ENCODE measurements at regions not wholly inside any gene's neighbourhood (a gene's known extent, or its start where the extent isn't known, plus 50 kb on each side); places are given as distances from the start of the nearest gene placed in this dataset.

DNA sequence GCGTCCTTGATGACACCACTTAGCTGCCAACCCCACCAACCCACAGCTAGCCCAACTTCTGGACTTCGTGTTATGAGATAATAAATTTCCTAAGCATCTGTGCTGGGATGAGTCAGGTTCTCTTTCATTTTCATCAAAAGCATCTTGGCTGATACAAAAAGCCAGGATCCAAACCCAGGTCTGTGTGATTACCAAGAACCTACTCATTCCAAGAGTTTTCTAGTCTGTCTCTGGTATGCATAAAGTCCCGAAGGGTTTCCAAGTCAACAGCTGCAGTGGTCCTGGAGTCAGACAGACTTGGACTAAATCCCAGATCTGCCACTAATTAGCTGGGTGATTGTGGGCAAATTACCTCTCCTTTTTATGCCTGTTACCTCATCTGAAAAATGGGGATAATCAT, 55.5 kb upstream of the SERP2 start:
- Mint-ChIP-seq H3K36me3 (ENCODE audit: low read depth) (peaks cover 2% of the 10 kb centered on the region), H3K27me3 (peaks cover 10% of the 10 kb centered on the region), H3K9me3 (no peaks in the 10 kb centered on the region), H3K4me1 (peaks cover 10% of the 10 kb centered on the region), H3K27ac (no peak overlapping the region), H3K4me3 (no peak overlapping the region)
- DNase-seq (no peak), ATAC-seq (no peak)

DNA sequence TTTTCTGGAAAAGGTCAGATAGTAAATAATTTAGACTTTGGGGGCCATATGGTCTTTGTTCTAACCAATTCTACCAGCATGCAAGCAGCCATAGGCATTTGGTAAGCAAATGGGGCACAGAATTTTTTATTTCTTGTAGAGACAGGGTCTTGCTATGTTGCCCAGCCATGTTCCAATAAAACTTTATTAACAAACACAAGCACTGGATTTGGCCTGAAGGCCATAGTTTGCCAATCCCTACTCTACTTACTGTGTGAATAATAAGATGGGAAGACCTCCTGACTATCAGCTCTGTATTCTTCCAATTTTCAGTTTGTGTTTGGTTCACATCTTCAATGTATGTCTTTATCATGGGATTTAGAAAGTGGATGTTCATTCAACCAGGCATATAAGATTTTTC, 53.0 kb upstream of the SERP2 start:
- H3K27me3 Mint-ChIP-seq, result peaks cover 12% of the 10 kb centered on the region
- no peak for DNase-seq
- H3K4me3 Mint-ChIP-seq, result no peak overlapping the region
- H3K27ac Mint-ChIP-seq, result no peak overlapping the region
- H3K9me3 Mint-ChIP-seq, result no peaks in the 10 kb centered on the region
- no peaks in the 10 kb centered on the region for H3K4me1 Mint-ChIP-seq
- peaks cover 2% of the 10 kb centered on the region for H3K36me3 Mint-ChIP-seq (ENCODE audit: low read depth)
- no peak for ATAC-seq

DNA sequence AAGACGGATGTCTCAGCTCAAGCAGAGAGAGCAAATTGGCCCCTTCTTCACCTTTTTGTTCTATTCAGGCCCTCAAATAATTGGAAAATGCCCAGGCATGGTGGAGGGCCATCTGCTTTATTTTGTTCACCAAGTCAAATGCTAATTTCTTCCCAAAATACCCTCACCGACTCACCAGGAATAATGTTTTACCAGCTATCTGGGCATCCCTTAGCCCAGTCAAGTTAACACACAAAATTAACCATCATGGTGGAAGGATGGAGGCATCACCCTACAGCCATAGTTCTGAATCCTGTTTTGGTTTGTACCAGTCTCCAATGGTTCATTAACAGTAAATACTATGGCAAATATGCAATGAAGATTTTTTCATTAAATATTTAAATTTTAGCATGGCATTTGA, 51.7 kb upstream of the SERP2 start:
- no peak for DNase-seq
- no peaks in the 10 kb centered on the region for H3K4me1 Mint-ChIP-seq
- H3K36me3 Mint-ChIP-seq (ENCODE audit: low read depth), result peaks cover 2% of the 10 kb centered on the region
- no peak for ATAC-seq
- no peaks in the 10 kb centered on the region for H3K9me3 Mint-ChIP-seq
- no peak overlapping the region for H3K27ac Mint-ChIP-seq
- H3K4me3 Mint-ChIP-seq, result no peak overlapping the region
- H3K27me3 Mint-ChIP-seq, result peaks cover 10% of the 10 kb centered on the region

DNA sequence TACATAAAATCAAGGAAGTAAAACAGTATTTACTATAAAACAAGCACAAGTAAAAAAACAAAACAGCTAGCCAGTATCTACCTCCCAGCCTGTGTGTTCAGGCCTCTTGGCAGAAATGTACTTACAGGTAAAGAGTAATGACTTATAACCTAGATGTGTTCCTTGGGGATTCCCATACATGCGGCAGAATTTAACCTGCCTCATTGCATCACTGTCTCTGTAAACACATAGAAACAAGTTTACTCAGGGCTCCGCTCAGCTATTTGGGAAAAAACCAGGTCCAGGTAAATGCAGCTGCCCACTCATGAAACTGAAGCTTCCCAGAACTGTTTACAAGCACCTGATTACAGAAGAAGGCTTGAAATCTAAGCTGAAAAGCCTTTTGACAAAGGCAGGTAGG, 50.7 kb upstream of the SERP2 start:
- no peak overlapping the region for H3K4me3 Mint-ChIP-seq
- peaks cover 4% of the 10 kb centered on the region for H3K27me3 Mint-ChIP-seq
- no peaks in the 10 kb centered on the region for H3K4me1 Mint-ChIP-seq
- no peak for DNase-seq
- H3K27ac Mint-ChIP-seq, result no peak overlapping the region
- no peaks in the 10 kb centered on the region for H3K9me3 Mint-ChIP-seq
- peaks cover 2% of the 10 kb centered on the region for H3K36me3 Mint-ChIP-seq (ENCODE audit: low read depth)
- ATAC-seq, result no peak

DNA sequence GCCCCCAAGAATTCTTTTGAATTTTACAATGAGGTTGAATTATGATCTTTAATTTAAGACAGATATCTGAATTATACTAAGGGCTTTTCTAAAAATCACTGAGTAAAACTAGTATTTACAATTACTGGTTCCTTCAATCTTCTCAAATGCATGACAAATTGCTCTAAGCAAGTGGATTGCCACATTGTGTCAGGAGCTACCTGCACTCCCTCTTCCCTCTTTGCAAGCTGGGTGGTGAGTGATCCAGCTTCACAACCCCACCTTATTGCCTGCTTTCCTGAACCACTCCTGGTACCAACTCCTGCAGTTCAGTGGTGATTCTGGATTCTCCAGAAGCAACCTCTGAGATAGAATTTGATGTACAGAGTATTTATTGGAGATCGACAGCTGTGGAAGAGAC, 49.9 kb upstream of the SERP2 start:
- no peak overlapping the region for H3K4me3 Mint-ChIP-seq

More for the DNA sequence above, 49.9 kb upstream of the SERP2 start:
- H3K9me3 Mint-ChIP-seq, result no peaks in the 10 kb centered on the region
- H3K4me1 Mint-ChIP-seq, result no peaks in the 10 kb centered on the region
- H3K36me3 Mint-ChIP-seq (ENCODE audit: low read depth), result peaks cover 2% of the 10 kb centered on the region
- ATAC-seq (no peak), DNase-seq (no peak)
- H3K27ac Mint-ChIP-seq, result no peak overlapping the region
- H3K27me3 Mint-ChIP-seq, result peaks cover 4% of the 10 kb centered on the region

All from activated naive CD8-positive, alpha-beta T cell treated with anti-CD3 and anti-CD28 coated beads, Interleukin-2, amount 50 U/mL, for 24 hours (primary cell).